ENCODE measurements at regions not wholly inside any gene's neighbourhood (a gene's known extent, or its start where the extent isn't known, plus 50 kb on each side); places are given as distances from the start of the nearest gene placed in this dataset.

GRCh38 chr10:45239642-45240041 lies 75.8 kb downstream of the OR13A1 start:
- Histone ChIP-seq H3K9ac (ENCODE audit: low read depth, low read length) (no peak overlapping the region), H3K4me3 (ENCODE audit: low read depth in 1 of 2, low read length in 2 of 2) (no peak overlapping the region), H3K4me2 (ENCODE audit: insufficient read depth, low read length) (no peak overlapping the region), H3K9me3 (ENCODE audit: insufficient read depth, low read length, severe bottlenecking) (no peaks in the 10 kb centered on the region), H4K20me1 (ENCODE audit: insufficient read depth, low read length) (no peaks in the 10 kb centered on the region), H3K4me1 (ENCODE audit: insufficient read depth, low read length) (peaks cover 6% of the 10 kb centered on the region; the same call in 1 of the 2 replicates), H3K27ac (ENCODE audit: low read length) (no peak overlapping the region), H2AFZ (ENCODE audit: low read depth, low read length) (no peak overlapping the region), H3K36me3 (ENCODE audit: insufficient read depth, low read length) (no peaks in the 10 kb centered on the region), H3K27me3 (ENCODE audit: insufficient read depth, low read length, poor library complexity) (no peaks in the 10 kb centered on the region), H3K79me2 (ENCODE audit: insufficient read depth, low read length) (no peaks in the 10 kb centered on the region)
- DNase-seq (no peak), ATAC-seq (ENCODE audit: insufficient read depth, low read depth) (no peak)
- no peak for TF ChIP-seq EZH2 (IDR thresholded peaks at IDR 0.05; ENCODE audit: borderline replicate concordance, low read depth, low read length, severe bottlenecking)

DNA sequence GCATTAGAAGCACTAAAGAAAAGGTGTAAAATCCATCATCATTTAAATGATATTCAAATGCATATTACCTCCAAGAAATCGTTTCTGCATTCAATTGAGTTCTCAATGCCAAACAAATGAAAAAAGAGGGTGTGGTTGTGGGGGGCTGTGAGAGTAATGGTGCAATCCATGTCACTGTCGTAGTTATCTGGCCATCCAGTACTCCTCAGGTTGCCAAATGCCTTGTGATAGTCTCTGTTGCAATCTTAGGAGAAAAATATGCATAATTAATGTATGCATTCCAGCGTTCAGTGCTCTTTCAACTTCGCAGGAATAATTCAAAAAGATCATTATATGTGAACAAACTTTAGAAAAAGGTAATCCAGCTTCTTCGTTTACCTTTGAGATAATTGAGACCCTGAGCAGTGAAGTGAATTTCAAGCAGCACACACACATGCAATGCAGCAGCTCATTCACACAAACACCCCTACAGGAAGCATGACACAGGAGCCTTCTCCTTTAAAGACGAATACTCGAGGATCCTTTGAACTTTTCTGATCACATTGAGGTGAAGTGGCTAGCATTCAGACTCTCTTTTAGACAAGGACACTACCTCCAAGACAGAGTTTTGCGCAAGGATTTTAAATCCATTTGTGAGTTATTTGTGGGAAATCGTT lies 73.4 kb downstream of the OR13A1 start:
- H3K36me3 ChIP-seq (ENCODE audit: insufficient read depth, low read length), result no peaks in the 10 kb centered on the region
- H3K9me3 ChIP-seq (ENCODE audit: insufficient read depth, low read length, severe bottlenecking), result no peaks in the 10 kb centered on the region
- H3K4me1 ChIP-seq (ENCODE audit: insufficient read depth, low read length), result peaks cover 6% of the 10 kb centered on the region; the same call in 1 of the 2 replicates
- no peaks in the 10 kb centered on the region for H4K20me1 ChIP-seq (ENCODE audit: insufficient read depth, low read length)
- no peak overlapping the region for H3K4me2 ChIP-seq (ENCODE audit: insufficient read depth, low read length)
- H3K27ac ChIP-seq (ENCODE audit: low read length), result no peak overlapping the region
- no peak overlapping the region for H2AFZ ChIP-seq (ENCODE audit: low read depth, low read length)
- peak; percentile 50; the same call in 1 of the 3 replicates for ATAC-seq (ENCODE audit: insufficient read depth, low read depth)
- no peak overlapping the region for H3K9ac ChIP-seq (ENCODE audit: low read depth, low read length)
- DNase-seq, result no peak
- no peaks in the 10 kb centered on the region for H3K27me3 ChIP-seq (ENCODE audit: insufficient read depth, low read length, poor library complexity)
- no peaks in the 10 kb centered on the region for H3K79me2 ChIP-seq (ENCODE audit: insufficient read depth, low read length)
- H3K4me3 ChIP-seq (ENCODE audit: low read depth in 1 of 2, low read length in 2 of 2), result no peak overlapping the region
- TF ChIP-seq, protein P1, sequence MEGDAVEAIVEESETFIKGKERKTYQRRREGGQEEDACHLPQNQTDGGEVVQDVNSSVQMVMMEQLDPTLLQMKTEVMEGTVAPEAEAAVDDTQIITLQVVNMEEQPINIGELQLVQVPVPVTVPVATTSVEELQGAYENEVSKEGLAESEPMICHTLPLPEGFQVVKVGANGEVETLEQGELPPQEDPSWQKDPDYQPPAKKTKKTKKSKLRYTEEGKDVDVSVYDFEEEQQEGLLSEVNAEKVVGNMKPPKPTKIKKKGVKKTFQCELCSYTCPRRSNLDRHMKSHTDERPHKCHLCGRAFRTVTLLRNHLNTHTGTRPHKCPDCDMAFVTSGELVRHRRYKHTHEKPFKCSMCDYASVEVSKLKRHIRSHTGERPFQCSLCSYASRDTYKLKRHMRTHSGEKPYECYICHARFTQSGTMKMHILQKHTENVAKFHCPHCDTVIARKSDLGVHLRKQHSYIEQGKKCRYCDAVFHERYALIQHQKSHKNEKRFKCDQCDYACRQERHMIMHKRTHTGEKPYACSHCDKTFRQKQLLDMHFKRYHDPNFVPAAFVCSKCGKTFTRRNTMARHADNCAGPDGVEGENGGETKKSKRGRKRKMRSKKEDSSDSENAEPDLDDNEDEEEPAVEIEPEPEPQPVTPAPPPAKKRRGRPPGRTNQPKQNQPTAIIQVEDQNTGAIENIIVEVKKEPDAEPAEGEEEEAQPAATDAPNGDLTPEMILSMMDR (IDR thresholded peaks at IDR 0.05; ENCODE audit: borderline replicate concordance, extremely low read depth, low read length, poor library complexity, severe bottlenecking), result no peak
- no peak for TF ChIP-seq EZH2 (IDR thresholded peaks at IDR 0.05; ENCODE audit: borderline replicate concordance, low read depth, low read length, severe bottlenecking)

DNA sequence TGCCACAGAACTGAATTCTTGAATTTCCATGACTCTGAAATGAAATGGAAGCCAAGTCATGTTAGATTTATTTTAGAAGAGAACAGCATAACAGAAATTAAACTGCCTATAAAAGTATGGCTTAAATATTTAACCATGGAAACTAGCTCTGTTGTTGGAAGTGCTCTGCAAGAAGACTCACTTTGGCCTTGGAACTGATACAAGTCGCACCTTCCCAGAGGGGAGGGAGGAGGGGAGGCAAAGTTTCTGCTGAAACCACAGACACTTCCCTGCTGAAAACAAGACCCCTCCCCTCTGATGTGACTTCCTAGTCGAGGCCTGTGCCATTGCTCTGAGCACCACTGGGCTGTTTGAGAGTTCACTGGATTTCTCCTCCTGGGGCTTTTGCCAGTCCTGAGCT lies 72.1 kb downstream of the OR13A1 start:
- H2AFZ ChIP-seq (ENCODE audit: low read depth, low read length), result no peak overlapping the region
- no peaks in the 10 kb centered on the region for H3K9me3 ChIP-seq (ENCODE audit: insufficient read depth, low read length, severe bottlenecking)
- H3K4me2 ChIP-seq (ENCODE audit: insufficient read depth, low read length), result no peak overlapping the region
- no peak for TF ChIP-seq EZH2 (IDR thresholded peaks at IDR 0.05; ENCODE audit: borderline replicate concordance, low read depth, low read length, severe bottlenecking)
- TF ChIP-seq, protein P1 (IDR thresholded peaks at IDR 0.05; ENCODE audit: borderline replicate concordance, extremely low read depth, low read length, poor library complexity, severe bottlenecking), result no peak
- no peak overlapping the region for H3K9ac ChIP-seq (ENCODE audit: low read depth, low read length)
- H3K36me3 ChIP-seq (ENCODE audit: insufficient read depth, low read length), result no peaks in the 10 kb centered on the region
- no peaks in the 10 kb centered on the region for H4K20me1 ChIP-seq (ENCODE audit: insufficient read depth, low read length)
- H3K79me2 ChIP-seq (ENCODE audit: insufficient read depth, low read length), result no peaks in the 10 kb centered on the region
- DNase-seq (peak; percentile 10), ATAC-seq (ENCODE audit: insufficient read depth, low read depth) (no peak)
- H3K27ac ChIP-seq (ENCODE audit: low read length), result no peak overlapping the region
- H3K4me1 ChIP-seq (ENCODE audit: insufficient read depth, low read length), result peaks cover 6% of the 10 kb centered on the region; the same call in 1 of the 2 replicates
- no peak overlapping the region for H3K4me3 ChIP-seq (ENCODE audit: low read depth in 1 of 2, low read length in 2 of 2)
- H3K27me3 ChIP-seq (ENCODE audit: insufficient read depth, low read length, poor library complexity), result no peaks in the 10 kb centered on the region

- ATAC-seq (ENCODE audit: insufficient read depth, low read depth) (no peak), DNase-seq (no peak)
- no peaks in the 10 kb centered on the region for H3K9me3 ChIP-seq (ENCODE audit: insufficient read depth, low read length, severe bottlenecking)
- no peak overlapping the region for H3K9ac ChIP-seq (ENCODE audit: low read depth, low read length)
- H3K4me1 ChIP-seq (ENCODE audit: insufficient read depth, low read length), result peaks cover 3% of the 10 kb centered on the region; the same call in 1 of the 2 replicates
- H3K4me2 ChIP-seq (ENCODE audit: insufficient read depth, low read length), result no peak overlapping the region
- H2AFZ ChIP-seq (ENCODE audit: low read depth, low read length), result no peak overlapping the region
- no peak for TF ChIP-seq EZH2 (IDR thresholded peaks at IDR 0.05; ENCODE audit: borderline replicate concordance, low read depth, low read length, severe bottlenecking)
- TF ChIP-seq, protein P1 (IDR thresholded peaks at IDR 0.05; ENCODE audit: borderline replicate concordance, extremely low read depth, low read length, poor library complexity, severe bottlenecking), result no peak
- no peak overlapping the region for H3K27ac ChIP-seq (ENCODE audit: low read length)
- H3K36me3 ChIP-seq (ENCODE audit: insufficient read depth, low read length), result no peaks in the 10 kb centered on the region
- H3K79me2 ChIP-seq (ENCODE audit: insufficient read depth, low read length), result no peaks in the 10 kb centered on the region
- no peak overlapping the region for H3K4me3 ChIP-seq (ENCODE audit: low read depth in 1 of 2, low read length in 2 of 2)
- H3K27me3 ChIP-seq (ENCODE audit: insufficient read depth, low read length, poor library complexity), result no peaks in the 10 kb centered on the region
- no peaks in the 10 kb centered on the region for H4K20me1 ChIP-seq (ENCODE audit: insufficient read depth, low read length)
Observed at GRCh38 chr10:45246522-45246921, 68.9 kb downstream of the OR13A1 start.
